GM23338 (cell line): ENCODE measurements at regions not wholly inside any gene's neighbourhood (a gene's known extent, or its start where the extent isn't known, plus 50 kb on each side); places are given as distances from the start of the nearest gene placed in this dataset.

Experiments used
- ATAC-seq: fragments of 200-7000 bp; cut with Tn5 transposase; 3 replicates; pipeline ENCODE4 v1.9.1; 2020
- DNase-seq: peaks from one replicate; pipeline ENCODE4 v3.0.0-alpha.2; 2015; ENCODE audit warnings: low spot score
- H2AFZ ChIP-seq: fragments of 200-600 bp; sonication (generic); 2 replicates; pipeline ENCODE4 v1.8.0; 2016; ENCODE audit warnings: antibody characterized with exemption, mild to moderate bottlenecking, moderate library complexity
- H3F3A ChIP-seq: fragments of 200-600 bp; sonication (generic); replicated peaks from 2 replicates; pipeline ENCODE4 v1.8.0; 2017; ENCODE audit warnings: antibody characterized with exemption, mixed run types, low read depth
- H3K27ac ChIP-seq: fragments of 200-600 bp; sonication (generic); 2 replicates; pipeline ENCODE4 v1.6.1; 2016; ENCODE audit warnings: low read depth
- H3K27me3 ChIP-seq: fragments of 200-600 bp; sonication (generic); 2 replicates; pipeline ENCODE4 v1.8.0; 2016; ENCODE audit warnings: mild to moderate bottlenecking, mixed run types, moderate library complexity; ENCODE audit not compliant: insufficient read depth
- H3K36me3 ChIP-seq: fragments of 200-600 bp; sonication (generic); 2 replicates; pipeline ENCODE4 v1.8.0; 2016; ENCODE audit warnings: mild to moderate bottlenecking; ENCODE audit not compliant: insufficient read depth
- H3K4me1 ChIP-seq: fragments of 200-600 bp; sonication (generic); 2 replicates; pipeline ENCODE4 v1.8.0; 2016; ENCODE audit warnings: mild to moderate bottlenecking, moderate library complexity; ENCODE audit not compliant: insufficient read depth
- H3K4me2 ChIP-seq: fragments of 200-600 bp; sonication (generic); 2 replicates; pipeline ENCODE4 v1.7.1; 2017; ENCODE audit warnings: mixed run types
- H3K4me3 ChIP-seq: fragments of 200-600 bp; sonication (generic); 2 replicates; pipeline ENCODE4 v1.6.1; 2016; ENCODE audit warnings: mixed run types
- H3K79me2 ChIP-seq: fragments of 200-600 bp; sonication (generic); replicated peaks from 2 replicates; pipeline ENCODE4 v1.8.0; 2017; ENCODE audit warnings: mild to moderate bottlenecking; ENCODE audit not compliant: insufficient read depth
- H3K9me2 ChIP-seq: fragments of 200-600 bp; sonication (generic); 2 replicates; pipeline ENCODE4 v1.8.0; 2017; ENCODE audit not compliant: insufficient read depth
- H4K20me1 ChIP-seq: fragments of 200-600 bp; sonication (generic); replicated peaks from 2 replicates; pipeline ENCODE4 v1.8.0; 2017; ENCODE audit warnings: mild to moderate bottlenecking; ENCODE audit not compliant: insufficient read depth
- H3K27ac Mint-ChIP-seq: 2 replicates; pipeline ENCODE4 v1.8.0; 2020; ENCODE audit warnings: inconsistent platforms, mild to moderate bottlenecking, moderate library complexity, mixed read lengths
- H3K27me3 Mint-ChIP-seq: 3 replicates; pipeline ENCODE4 v1.8.0; 2022; ENCODE audit warnings: low read depth, mild to moderate bottlenecking, moderate library complexity, mixed read lengths, inconsistent platforms; ENCODE audit not compliant: insufficient read depth, poor library complexity
- H3K36me3 Mint-ChIP-seq: 3 replicates; pipeline ENCODE4 v1.8.0; 2021; ENCODE audit warnings: low read depth, mild to moderate bottlenecking, inconsistent platforms, moderate library complexity, mixed read lengths
- H3K4me1 Mint-ChIP-seq: 3 replicates; pipeline ENCODE4 v1.8.0; 2020; ENCODE audit warnings: mild to moderate bottlenecking, inconsistent platforms, mixed read lengths
- H3K4me3 Mint-ChIP-seq: 3 replicates; pipeline ENCODE4 v1.8.0; 2021; ENCODE audit warnings: moderate library complexity, mild to moderate bottlenecking, inconsistent platforms, mixed read lengths
- H3K9me3 Mint-ChIP-seq: 3 replicates; pipeline ENCODE4 v1.8.0; 2020; ENCODE audit warnings: moderate library complexity, mild to moderate bottlenecking, inconsistent platforms, mixed read lengths
- CREB1 ChIP-seq: fragments of 250-450 bp; sonication (Bioruptor Pico); IDR thresholded peaks from 2 replicates; pipeline ENCODE4 v1.5.0; 2020; ENCODE audit warnings: low read depth, mild to moderate bottlenecking, moderate library complexity
- EZH2 ChIP-seq: fragments of 200-600 bp; sonication (generic); IDR thresholded peaks from one replicate; pipeline ENCODE4 v1.8.0; 2017; ENCODE audit warnings: antibody characterized with exemption, mild to moderate bottlenecking, low read depth; ENCODE audit not compliant: unreplicated experiment
- EZH2phosphoT487 ChIP-seq: fragments of 200-600 bp; sonication (generic); IDR thresholded peaks from one replicate; pipeline ENCODE4 v1.8.1; 2018; ENCODE audit warnings: antibody characterized with exemption; ENCODE audit not compliant: unreplicated experiment
- JUNB ChIP-seq: IDR thresholded peaks from one replicate; pipeline ENCODE4 v1.6.1; 2016; ENCODE audit warnings: antibody characterized with exemption; ENCODE audit not compliant: unreplicated experiment
- POLR2AphosphoS5 ChIP-seq: IDR thresholded peaks from 2 replicates; pipeline ENCODE4 v1.6.1; 2016; ENCODE audit warnings: antibody characterized with exemption, low read depth
- STAT1 ChIP-seq: IDR thresholded peaks from one replicate; pipeline ENCODE4 v1.6.1; 2016; ENCODE audit warnings: antibody characterized with exemption; ENCODE audit not compliant: unreplicated experiment
- ZNF114 ChIP-seq: fragments of 250-450 bp; sonication (Bioruptor Pico); IDR thresholded peaks from 2 replicates; pipeline ENCODE4 v1.5.0; 2020; ENCODE audit warnings: mild to moderate bottlenecking, moderate library complexity
- ZNF331 ChIP-seq: fragments of 250-450 bp; sonication (Bioruptor Pico); IDR thresholded peaks from 2 replicates; pipeline ENCODE4 v1.5.0; 2020; ENCODE audit warnings: low read depth, mild to moderate bottlenecking, moderate library complexity
- TF ChIP-seq, protein P1 (sequence below): fragments of 250-450 bp; sonication (Bioruptor Pico); IDR thresholded peaks from 2 replicates; pipeline ENCODE4 v1.5.0; 2020; ENCODE audit warnings: mild to moderate bottlenecking, moderate library complexity
- TF ChIP-seq, protein P2 (sequence below): IDR thresholded peaks from 2 replicates; pipeline ENCODE4 v1.6.1; 2016; ENCODE audit warnings: antibody characterized with exemption
- TF ChIP-seq, protein P3 (sequence below): IDR thresholded peaks from one replicate; pipeline ENCODE4 v1.6.1; 2018; ENCODE audit warnings: antibody characterized with exemption; ENCODE audit not compliant: unreplicated experiment

DNA sequence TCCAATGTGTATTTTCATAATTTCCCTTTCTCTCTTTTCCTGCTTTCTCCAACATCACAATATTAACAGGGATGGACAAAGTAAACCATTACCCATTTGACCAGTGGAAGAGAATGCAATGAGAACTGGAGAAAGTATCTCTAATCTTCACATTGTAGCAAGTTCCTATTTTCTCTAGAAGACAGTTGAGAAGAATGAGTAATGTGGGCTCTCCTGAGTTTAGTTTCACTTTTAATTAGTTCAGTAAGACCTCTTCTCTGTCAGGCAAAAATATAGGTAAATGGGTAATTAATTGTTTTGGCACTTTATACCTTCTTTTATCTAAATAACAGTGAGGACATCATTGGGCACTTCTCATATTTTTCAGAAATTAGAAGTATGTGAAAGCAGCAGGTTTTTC, 602.0 kb downstream of the GLUD2 start (continued):
- TF ChIP-seq, protein P1, sequence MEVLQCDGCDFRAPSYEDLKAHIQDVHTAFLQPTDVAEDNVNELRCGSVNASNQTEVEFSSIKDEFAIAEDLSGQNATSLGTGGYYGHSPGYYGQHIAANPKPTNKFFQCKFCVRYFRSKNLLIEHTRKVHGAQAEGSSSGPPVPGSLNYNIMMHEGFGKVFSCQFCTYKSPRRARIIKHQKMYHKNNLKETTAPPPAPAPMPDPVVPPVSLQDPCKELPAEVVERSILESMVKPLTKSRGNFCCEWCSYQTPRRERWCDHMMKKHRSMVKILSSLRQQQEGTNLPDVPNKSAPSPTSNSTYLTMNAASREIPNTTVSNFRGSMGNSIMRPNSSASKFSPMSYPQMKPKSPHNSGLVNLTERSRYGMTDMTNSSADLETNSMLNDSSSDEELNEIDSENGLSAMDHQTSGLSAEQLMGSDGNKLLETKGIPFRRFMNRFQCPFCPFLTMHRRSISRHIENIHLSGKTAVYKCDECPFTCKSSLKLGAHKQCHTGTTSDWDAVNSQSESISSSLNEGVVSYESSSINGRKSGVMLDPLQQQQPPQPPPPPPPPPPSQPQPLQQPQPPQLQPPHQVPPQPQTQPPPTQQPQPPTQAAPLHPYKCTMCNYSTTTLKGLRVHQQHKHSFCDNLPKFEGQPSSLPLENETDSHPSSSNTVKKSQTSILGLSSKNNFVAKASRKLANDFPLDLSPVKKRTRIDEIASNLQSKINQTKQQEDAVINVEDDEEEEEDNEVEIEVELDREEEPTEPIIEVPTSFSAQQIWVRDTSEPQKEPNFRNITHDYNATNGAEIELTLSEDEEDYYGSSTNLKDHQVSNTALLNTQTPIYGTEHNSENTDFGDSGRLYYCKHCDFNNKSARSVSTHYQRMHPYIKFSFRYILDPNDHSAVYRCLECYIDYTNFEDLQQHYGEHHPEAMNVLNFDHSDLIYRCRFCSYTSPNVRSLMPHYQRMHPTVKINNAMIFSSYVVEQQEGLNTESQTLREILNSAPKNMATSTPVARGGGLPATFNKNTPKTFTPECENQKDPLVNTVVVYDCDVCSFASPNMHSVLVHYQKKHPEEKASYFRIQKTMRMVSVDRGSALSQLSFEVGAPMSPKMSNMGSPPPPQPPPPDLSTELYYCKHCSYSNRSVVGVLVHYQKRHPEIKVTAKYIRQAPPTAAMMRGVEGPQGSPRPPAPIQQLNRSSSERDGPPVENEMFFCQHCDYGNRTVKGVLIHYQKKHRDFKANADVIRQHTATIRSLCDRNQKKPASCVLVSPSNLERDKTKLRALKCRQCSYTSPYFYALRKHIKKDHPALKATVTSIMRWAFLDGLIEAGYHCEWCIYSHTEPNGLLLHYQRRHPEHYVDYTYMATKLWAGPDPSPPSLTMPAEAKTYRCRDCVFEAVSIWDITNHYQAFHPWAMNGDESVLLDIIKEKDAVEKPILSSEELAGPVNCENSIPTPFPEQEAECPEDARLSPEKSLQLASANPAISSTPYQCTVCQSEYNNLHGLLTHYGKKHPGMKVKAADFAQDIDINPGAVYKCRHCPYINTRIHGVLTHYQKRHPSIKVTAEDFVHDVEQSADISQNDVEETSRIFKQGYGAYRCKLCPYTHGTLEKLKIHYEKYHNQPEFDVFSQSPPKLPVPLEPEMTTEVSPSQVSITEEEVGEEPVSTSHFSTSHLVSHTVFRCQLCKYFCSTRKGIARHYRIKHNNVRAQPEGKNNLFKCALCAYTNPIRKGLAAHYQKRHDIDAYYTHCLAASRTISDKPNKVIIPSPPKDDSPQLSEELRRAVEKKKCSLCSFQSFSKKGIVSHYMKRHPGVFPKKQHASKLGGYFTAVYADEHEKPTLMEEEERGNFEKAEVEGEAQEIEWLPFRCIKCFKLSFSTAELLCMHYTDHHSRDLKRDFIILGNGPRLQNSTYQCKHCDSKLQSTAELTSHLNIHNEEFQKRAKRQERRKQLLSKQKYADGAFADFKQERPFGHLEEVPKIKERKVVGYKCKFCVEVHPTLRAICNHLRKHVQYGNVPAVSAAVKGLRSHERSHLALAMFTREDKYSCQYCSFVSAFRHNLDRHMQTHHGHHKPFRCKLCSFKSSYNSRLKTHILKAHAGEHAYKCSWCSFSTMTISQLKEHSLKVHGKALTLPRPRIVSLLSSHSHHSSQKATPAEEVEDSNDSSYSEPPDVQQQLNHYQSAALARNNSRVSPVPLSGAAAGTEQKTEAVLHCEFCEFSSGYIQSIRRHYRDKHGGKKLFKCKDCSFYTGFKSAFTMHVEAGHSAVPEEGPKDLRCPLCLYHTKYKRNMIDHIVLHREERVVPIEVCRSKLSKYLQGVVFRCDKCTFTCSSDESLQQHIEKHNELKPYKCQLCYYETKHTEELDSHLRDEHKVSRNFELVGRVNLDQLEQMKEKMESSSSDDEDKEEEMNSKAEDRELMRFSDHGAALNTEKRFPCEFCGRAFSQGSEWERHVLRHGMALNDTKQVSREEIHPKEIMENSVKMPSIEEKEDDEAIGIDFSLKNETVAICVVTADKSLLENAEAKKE (CRISPR knock-in tag), result no peak
- TF ChIP-seq ZNF331 (CRISPR knock-in tag), result no peak

DNA sequence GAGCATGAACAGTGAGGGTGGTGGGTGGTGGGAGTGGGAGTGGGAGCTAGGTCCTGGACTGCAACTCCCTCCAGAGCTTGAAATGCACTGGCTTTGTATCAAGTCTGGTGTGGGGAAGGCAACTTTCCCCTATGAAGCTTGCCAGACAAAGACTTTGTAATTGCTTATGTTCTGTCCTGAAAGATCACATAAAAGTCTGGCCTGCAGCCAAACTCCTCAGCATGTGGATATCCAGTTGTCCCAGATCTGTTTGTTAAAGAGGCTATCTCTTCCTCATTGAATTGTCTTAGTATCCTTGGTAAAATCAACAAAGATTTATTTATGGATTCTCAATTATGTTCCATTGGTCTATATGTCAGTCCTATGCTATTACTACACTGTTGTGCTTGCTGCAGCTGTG, 607.9 kb downstream of the GLUD2 start:
- no peaks in the 10 kb centered on the region for H3F3A ChIP-seq
- Mint-ChIP-seq H3K36me3 (no peaks in the 10 kb centered on the region), H3K27me3 (no peaks in the 10 kb centered on the region), H3K27ac (no peak overlapping the region), H3K4me3 (no peak overlapping the region), H3K9me3 (no peaks in the 10 kb centered on the region; the same call in 2 of the 3 replicates), H3K4me1 (no peaks in the 10 kb centered on the region)
- H4K20me1 ChIP-seq, result no peaks in the 10 kb centered on the region
- H3K4me3 ChIP-seq, result no peak overlapping the region
- H3K27ac ChIP-seq, result no peak overlapping the region
- DNase-seq, result no peak
- no peaks in the 10 kb centered on the region for H3K9me2 ChIP-seq
- H3K4me2 ChIP-seq, result no peak overlapping the region
- no peaks in the 10 kb centered on the region for H3K27me3 ChIP-seq
- ATAC-seq, result no peak
- no peaks in the 10 kb centered on the region for H3K4me1 ChIP-seq
- no peaks in the 10 kb centered on the region for H3K36me3 ChIP-seq
- no peak overlapping the region for H2AFZ ChIP-seq
- H3K79me2 ChIP-seq, result no peaks in the 10 kb centered on the region
- TF ChIP-seq JUNB (no peak), EZH2phosphoT487 (no peak), CREB1 (CRISPR knock-in tag) (no peak), ZNF114 (CRISPR knock-in tag) (no peak), STAT1 (no peak), EZH2 (no peak), POLR2AphosphoS5 (no peak)
- TF ChIP-seq, protein P2, sequence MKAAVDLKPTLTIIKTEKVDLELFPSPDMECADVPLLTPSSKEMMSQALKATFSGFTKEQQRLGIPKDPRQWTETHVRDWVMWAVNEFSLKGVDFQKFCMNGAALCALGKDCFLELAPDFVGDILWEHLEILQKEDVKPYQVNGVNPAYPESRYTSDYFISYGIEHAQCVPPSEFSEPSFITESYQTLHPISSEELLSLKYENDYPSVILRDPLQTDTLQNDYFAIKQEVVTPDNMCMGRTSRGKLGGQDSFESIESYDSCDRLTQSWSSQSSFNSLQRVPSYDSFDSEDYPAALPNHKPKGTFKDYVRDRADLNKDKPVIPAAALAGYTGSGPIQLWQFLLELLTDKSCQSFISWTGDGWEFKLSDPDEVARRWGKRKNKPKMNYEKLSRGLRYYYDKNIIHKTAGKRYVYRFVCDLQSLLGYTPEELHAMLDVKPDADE, result no peak
- TF ChIP-seq, protein P3, sequence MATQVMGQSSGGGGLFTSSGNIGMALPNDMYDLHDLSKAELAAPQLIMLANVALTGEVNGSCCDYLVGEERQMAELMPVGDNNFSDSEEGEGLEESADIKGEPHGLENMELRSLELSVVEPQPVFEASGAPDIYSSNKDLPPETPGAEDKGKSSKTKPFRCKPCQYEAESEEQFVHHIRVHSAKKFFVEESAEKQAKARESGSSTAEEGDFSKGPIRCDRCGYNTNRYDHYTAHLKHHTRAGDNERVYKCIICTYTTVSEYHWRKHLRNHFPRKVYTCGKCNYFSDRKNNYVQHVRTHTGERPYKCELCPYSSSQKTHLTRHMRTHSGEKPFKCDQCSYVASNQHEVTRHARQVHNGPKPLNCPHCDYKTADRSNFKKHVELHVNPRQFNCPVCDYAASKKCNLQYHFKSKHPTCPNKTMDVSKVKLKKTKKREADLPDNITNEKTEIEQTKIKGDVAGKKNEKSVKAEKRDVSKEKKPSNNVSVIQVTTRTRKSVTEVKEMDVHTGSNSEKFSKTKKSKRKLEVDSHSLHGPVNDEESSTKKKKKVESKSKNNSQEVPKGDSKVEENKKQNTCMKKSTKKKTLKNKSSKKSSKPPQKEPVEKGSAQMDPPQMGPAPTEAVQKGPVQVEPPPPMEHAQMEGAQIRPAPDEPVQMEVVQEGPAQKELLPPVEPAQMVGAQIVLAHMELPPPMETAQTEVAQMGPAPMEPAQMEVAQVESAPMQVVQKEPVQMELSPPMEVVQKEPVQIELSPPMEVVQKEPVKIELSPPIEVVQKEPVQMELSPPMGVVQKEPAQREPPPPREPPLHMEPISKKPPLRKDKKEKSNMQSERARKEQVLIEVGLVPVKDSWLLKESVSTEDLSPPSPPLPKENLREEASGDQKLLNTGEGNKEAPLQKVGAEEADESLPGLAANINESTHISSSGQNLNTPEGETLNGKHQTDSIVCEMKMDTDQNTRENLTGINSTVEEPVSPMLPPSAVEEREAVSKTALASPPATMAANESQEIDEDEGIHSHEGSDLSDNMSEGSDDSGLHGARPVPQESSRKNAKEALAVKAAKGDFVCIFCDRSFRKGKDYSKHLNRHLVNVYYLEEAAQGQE, result no peak
